Trophoblast cell (in vitro differentiated cells and primary cell): ENCODE measurements at regions not wholly inside any gene's neighbourhood (a gene's known extent, or its start where the extent isn't known, plus 50 kb on each side); places are given as distances from the start of the nearest gene placed in this dataset.

Source experiments
- DNase-seq, 2 donors: peaks; one replicate each; pipeline ENCODE4 v3.0.0-alpha.2; 2016
- H2AFZ ChIP-seq: 2 replicates; pipeline ENCODE4 v1.6.1; 2013; ENCODE audit warnings: low read length, moderate library complexity, mild to moderate bottlenecking; ENCODE audit not compliant: insufficient read depth, poor library complexity
- H2AK5ac ChIP-seq: 2 replicates; pipeline ENCODE4 v1.6.1; 2013; ENCODE audit warnings: mild to moderate bottlenecking, low read length
- H2BK120ac ChIP-seq: 2 replicates; pipeline ENCODE4 v1.6.1; 2013; ENCODE audit warnings: low read length, mild to moderate bottlenecking, moderate library complexity; ENCODE audit not compliant: insufficient read depth, poor library complexity
- H2BK12ac ChIP-seq: 2 replicates; pipeline ENCODE4 v1.6.1; 2013; ENCODE audit warnings: mild to moderate bottlenecking, low read length, moderate library complexity
- H2BK5ac ChIP-seq: 2 replicates; pipeline ENCODE4 v1.6.1; 2013; ENCODE audit warnings: low read length, low read depth, moderate library complexity, mild to moderate bottlenecking; ENCODE audit not compliant: poor library complexity
- H3K14ac ChIP-seq: 2 replicates; pipeline ENCODE4 v1.6.1; 2013; ENCODE audit warnings: mild to moderate bottlenecking, low read length
- H3K18ac ChIP-seq: 2 replicates; pipeline ENCODE4 v1.6.1; 2013; ENCODE audit warnings: mild to moderate bottlenecking, low read length
- H3K23ac ChIP-seq: 2 replicates; pipeline ENCODE4 v1.6.1; 2013; ENCODE audit warnings: low read length
- H3K27ac ChIP-seq: 2 replicates; pipeline ENCODE4 v1.5.1; 2013; ENCODE audit warnings: low read depth, mild to moderate bottlenecking, inconsistent platforms, low read length, moderate library complexity
- H3K27me3 ChIP-seq: 2 replicates; pipeline ENCODE4 v1.6.1; 2013; ENCODE audit warnings: inconsistent platforms, mild to moderate bottlenecking, low read length, moderate library complexity; ENCODE audit not compliant: insufficient read depth
- H3K36me3 ChIP-seq, 2 experiments: 1 replicate in 1 of 2; 2 replicates in 1 of 2; pipeline ENCODE4 v1.6.1; 2013; ENCODE audit warnings: low read length in 2 of 2, mild to moderate bottlenecking in 2 of 2, moderate library complexity in 1 of 2; ENCODE audit not compliant: insufficient read depth in 2 of 2, control insufficient read depth in 1 of 2
- H3K4ac ChIP-seq: 2 replicates; pipeline ENCODE4 v1.6.1; 2013; ENCODE audit warnings: low read depth, mild to moderate bottlenecking, low read length, moderate library complexity
- H3K4me1 ChIP-seq, 2 experiments: 1 replicate in 1 of 2; 2 replicates in 1 of 2; pipeline ENCODE4 v1.6.1; 2013; ENCODE audit warnings: low read length in 2 of 2, mild to moderate bottlenecking in 2 of 2, moderate library complexity in 1 of 2; ENCODE audit not compliant: insufficient read depth in 2 of 2, control insufficient read depth in 1 of 2
- H3K4me2 ChIP-seq: 2 replicates; pipeline ENCODE4 v1.6.1; 2013; ENCODE audit warnings: inconsistent platforms, mild to moderate bottlenecking, low read length, moderate library complexity
- H3K4me3 ChIP-seq: 2 replicates; pipeline ENCODE4 v1.5.1; 2013; ENCODE audit warnings: mild to moderate bottlenecking, low read depth, low read length, inconsistent platforms
- H3K79me1 ChIP-seq: one replicate; pipeline ENCODE4 v1.6.1; 2013; ENCODE audit warnings: low read length
- H3K79me2 ChIP-seq: 2 replicates; pipeline ENCODE4 v1.6.1; 2013; ENCODE audit warnings: low read length, mild to moderate bottlenecking; ENCODE audit not compliant: control insufficient read depth, insufficient read depth, poor library complexity
- H3K9ac ChIP-seq: 2 replicates; pipeline ENCODE4 v1.6.1; 2013; ENCODE audit warnings: mild to moderate bottlenecking, low read length
- H3K9me3 ChIP-seq: 2 replicates; pipeline ENCODE4 v1.6.1; 2013; ENCODE audit warnings: low read depth, mild to moderate bottlenecking, control low read depth, inconsistent platforms, low read length; ENCODE audit not compliant: insufficient read depth
- H4K12ac ChIP-seq: 2 replicates; pipeline ENCODE4 v1.6.1; 2013; ENCODE audit warnings: low read depth, mild to moderate bottlenecking, low read length, moderate library complexity
- H4K8ac ChIP-seq: 2 replicates; pipeline ENCODE4 v1.6.1; 2013; ENCODE audit warnings: low read depth, mild to moderate bottlenecking, low read length, moderate library complexity
- H4K91ac ChIP-seq: one replicate; pipeline ENCODE4 v1.6.1; 2013; ENCODE audit warnings: low read depth, mild to moderate bottlenecking, low read length, moderate library complexity
- WGBS: extraction: QIAGEN DNeasy Blood & Tissue Kit; methylation state at CpG from one replicate; pipeline ENCODE4 v1.1.7; 2013; ENCODE audit warnings: missing lambda C conversion rate; ENCODE audit not compliant: insufficient read length, insufficient coverage; ENCODE audit errors: extremely low coverage; 5-methylcytosine and 5-hydroxymethylcytosine counted together

GRCh38 chr4:72970756-72971155, 98.8 kb downstream of the COX18 start:
- no peak overlapping the region for H2BK12ac ChIP-seq
- no peak overlapping the region for H3K18ac ChIP-seq
- no peak overlapping the region for H4K8ac ChIP-seq
- H3K14ac ChIP-seq: no peak overlapping the region
- H2BK5ac ChIP-seq: no peak overlapping the region
- no peak overlapping the region for H2AK5ac ChIP-seq
- no peaks in the 10 kb centered on the region for H3K36me3 ChIP-seq
- no peak overlapping the region for H3K23ac ChIP-seq
- H3K27ac ChIP-seq: no peak overlapping the region
- H4K91ac ChIP-seq: no peak overlapping the region
- H4K12ac ChIP-seq: no peak overlapping the region
- H2AFZ ChIP-seq: no peak overlapping the region
- H3K4me2 ChIP-seq: no peak overlapping the region
- no peak overlapping the region for H3K9ac ChIP-seq
- H3K79me2 ChIP-seq: no peaks in the 10 kb centered on the region
- H3K4me1 ChIP-seq: no peaks in the 10 kb centered on the region
- no peaks in the 10 kb centered on the region for H3K9me3 ChIP-seq
- H2BK120ac ChIP-seq: no peak overlapping the region
- no CpG with 5 or more reads among the region's 2 CpGs for WGBS
- H3K27me3 ChIP-seq: no peaks in the 10 kb centered on the region
- DNase-seq: no peak
- H3K4me3 ChIP-seq: no peak overlapping the region
- H3K79me1 ChIP-seq: peaks cover 2% of the 10 kb centered on the region
- H3K4ac ChIP-seq: no peak overlapping the region

- Histone ChIP-seq H4K12ac (no peak overlapping the region), H3K23ac (no peak overlapping the region), H2BK12ac (peak overlapping the region; percentile 69), H3K4me2 (no peak overlapping the region), H4K8ac (peak overlapping the region; percentile 16), H3K14ac (peak overlapping the region; percentile 25), H3K4ac (no peak overlapping the region), H3K36me3 (no peaks in the 10 kb centered on the region), H2BK120ac (no peak overlapping the region), H3K79me1 (peaks cover 2% of the 10 kb centered on the region), H4K91ac (no peak overlapping the region), H3K9ac (no peak overlapping the region), H3K9me3 (no peaks in the 10 kb centered on the region), H3K4me3 (no peak overlapping the region), H2AK5ac (no peak overlapping the region), H3K79me2 (no peaks in the 10 kb centered on the region), H3K27me3 (no peaks in the 10 kb centered on the region), H3K4me1 (no peaks in the 10 kb centered on the region), H3K18ac (no peak overlapping the region), H2BK5ac (no peak overlapping the region), H3K27ac (no peak overlapping the region), H2AFZ (no peak overlapping the region)
- DNase-seq: no peak
- WGBS: no CpG with 5 or more reads among the region's 1 CpG
Measured at GRCh38 chr4:72969976-72970375, 99.5 kb downstream of the COX18 start.

GRCh38 chr4:72966652-72967051, 102.9 kb downstream of the COX18 start:
- H3K23ac ChIP-seq: no peak overlapping the region
- H3K14ac ChIP-seq: no peak overlapping the region
- DNase-seq: no peak
- no peak overlapping the region for H4K8ac ChIP-seq
- no peaks in the 10 kb centered on the region for H3K79me2 ChIP-seq
- no peak overlapping the region for H4K91ac ChIP-seq
- no peak overlapping the region for H4K12ac ChIP-seq
- no peak overlapping the region for H3K9ac ChIP-seq
- no peaks in the 10 kb centered on the region for H3K36me3 ChIP-seq
- H3K4me1 ChIP-seq: no peaks in the 10 kb centered on the region
- H3K27me3 ChIP-seq: no peaks in the 10 kb centered on the region
- no peak overlapping the region for H2BK5ac ChIP-seq
- H2AFZ ChIP-seq: no peak overlapping the region
- no peak overlapping the region for H2BK120ac ChIP-seq
- no CpG with 5 or more reads among the region's 1 CpG for WGBS
- no peak overlapping the region for H3K18ac ChIP-seq
- H3K79me1 ChIP-seq: no peaks in the 10 kb centered on the region
- no peak overlapping the region for H2BK12ac ChIP-seq
- no peak overlapping the region for H3K4ac ChIP-seq
- H3K4me2 ChIP-seq: no peak overlapping the region
- no peak overlapping the region for H2AK5ac ChIP-seq
- H3K27ac ChIP-seq: no peak overlapping the region
- H3K9me3 ChIP-seq: no peaks in the 10 kb centered on the region
- no peak overlapping the region for H3K4me3 ChIP-seq

- Histone ChIP-seq H3K4ac (no peak overlapping the region), H4K8ac (no peak overlapping the region), H4K12ac (no peak overlapping the region), H2BK12ac (no peak overlapping the region), H3K79me2 (no peaks in the 10 kb centered on the region), H3K4me2 (no peak overlapping the region), H2AK5ac (no peak overlapping the region), H3K14ac (no peak overlapping the region), H2BK120ac (no peak overlapping the region), H3K4me3 (no peak overlapping the region), H3K9me3 (no peaks in the 10 kb centered on the region), H3K23ac (no peak overlapping the region), H3K27ac (no peak overlapping the region), H3K27me3 (no peaks in the 10 kb centered on the region), H3K79me1 (no peaks in the 10 kb centered on the region), H3K36me3 (no peaks in the 10 kb centered on the region), H4K91ac (no peak overlapping the region), H3K9ac (no peak overlapping the region), H3K4me1 (peaks cover 0 to 2% of the 10 kb centered on the region in 2 experiments), H3K18ac (no peak overlapping the region), H2BK5ac (no peak overlapping the region), H2AFZ (no peak overlapping the region)
- peak; percentile 12 to 68 for DNase-seq
- no CpG with 5 or more reads among the region's 2 CpGs for WGBS
Measured at GRCh38 chr4:72959411-72959810, 110.1 kb downstream of the COX18 start.
